Peyer's patch (tissue), 4 donors: ENCODE measurements at regions not wholly inside any gene's neighbourhood (a gene's known extent, or its start where the extent isn't known, plus 50 kb on each side); places are given as distances from the start of the nearest gene placed in this dataset.

Experiments used
- DNase-seq, 3 donors: peaks; one replicate each; pipeline ENCODE4 v3.0.0-alpha.2; 2017 to 2019
- H3K27ac ChIP-seq, 4 donors: fragments of 200-600 bp; sonication (generic); one replicate each; pipeline ENCODE4 v1.5.1; 2016 to 2019
- H3K27me3 ChIP-seq, 2 donors: fragments of 200-600 bp; sonication (generic); one replicate each; pipeline ENCODE4 v1.5.1; 2019
- H3K36me3 ChIP-seq, 3 donors: fragments of 200-600 bp; sonication (generic); one replicate each; pipeline ENCODE4 v1.5.1; 2016 to 2019
- H3K4me1 ChIP-seq, 4 donors: fragments of 200-600 bp; sonication (generic); one replicate each; pipeline ENCODE4 v1.5.1; 2016 to 2019
- H3K4me3 ChIP-seq, 4 donors: fragments of 200-600 bp; sonication (generic); 1 replicate in 3 of 4; 2 replicates in 1 of 4; pipeline ENCODE4 v1.5.1; 2016 to 2019; ENCODE audit warnings: mild to moderate bottlenecking in 1 of 4
- H3K9me3 ChIP-seq, 4 donors: fragments of 200-600 bp; sonication (generic); one replicate each; pipeline ENCODE4 v1.5.1; 2016 to 2019; ENCODE audit warnings: mild to moderate bottlenecking in 1 of 4
- CTCF ChIP-seq, 6 experiments: fragments of 450-650 bp in 4 of 6; fragments of 200-600 bp in 2 of 6; sonication (generic) in 1 of 6; IDR thresholded peaks; one replicate each; pipeline ENCODE4 v1.5.1; 2017 to 2019; ENCODE audit warnings: antibody characterized with exemption in 6 of 6, mild to moderate bottlenecking in 3 of 6, moderate library complexity in 1 of 6
- POLR2A ChIP-seq, 2 donors: fragments of 450-650 bp; IDR thresholded peaks; one replicate each; pipeline ENCODE4 v1.5.1; 2017; ENCODE audit warnings: antibody characterized with exemption in 2 of 2, mild to moderate bottlenecking in 2 of 2, moderate library complexity in 2 of 2

DNA sequence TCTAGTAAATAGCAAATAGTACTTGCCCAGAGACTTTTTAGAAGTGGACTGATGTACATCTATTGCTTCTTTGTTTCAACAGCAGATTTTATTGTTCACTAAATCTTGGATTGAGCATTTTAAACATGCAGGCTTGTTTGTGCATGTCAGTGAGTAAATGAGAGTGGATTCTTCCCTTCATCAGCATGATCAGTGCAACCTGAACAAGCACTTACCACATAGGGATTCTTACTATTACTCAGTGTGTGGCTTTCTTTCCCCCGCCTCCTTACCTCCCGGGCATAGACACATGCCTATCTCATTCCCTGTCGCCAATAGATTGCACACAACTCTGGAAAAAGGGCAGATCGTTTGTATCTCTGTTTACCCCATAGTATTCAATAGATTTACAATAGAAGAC lies 197.5 kb downstream of the C11orf87 start:
- TF ChIP-seq POLR2A (IDR thresholded peaks at IDR 0.05) (no peak), CTCF (IDR thresholded peaks at IDR 0.05) (no peak)
- H3K4me3 ChIP-seq = no peak overlapping the region
- H3K27ac ChIP-seq = no peak overlapping the region
- no peaks in the 10 kb centered on the region for H3K36me3 ChIP-seq
- no peaks in the 10 kb centered on the region for H3K4me1 ChIP-seq
- no peaks in the 10 kb centered on the region for H3K9me3 ChIP-seq
- DNase-seq = no peak
- H3K27me3 ChIP-seq = no peaks in the 10 kb centered on the region

GRCh38 chr11:109629734-109630133 lies 207.7 kb downstream of the C11orf87 start:
- DNase-seq = no peak
- Histone ChIP-seq H3K36me3 (no peaks in the 10 kb centered on the region), H3K9me3 (no peaks in the 10 kb centered on the region), H3K4me1 (no peaks in the 10 kb centered on the region), H3K27me3 (no peaks in the 10 kb centered on the region), H3K4me3 (no peak overlapping the region), H3K27ac (no peak overlapping the region)
- TF ChIP-seq CTCF (IDR thresholded peaks at IDR 0.05) = no peak
- TF ChIP-seq POLR2A (IDR thresholded peaks at IDR 0.05) = no peak

- H3K36me3 ChIP-seq = no peaks in the 10 kb centered on the region
- H3K27me3 ChIP-seq = no peaks in the 10 kb centered on the region
- no peaks in the 10 kb centered on the region for H3K4me1 ChIP-seq
- TF ChIP-seq CTCF (IDR thresholded peaks at IDR 0.05) (no peak), POLR2A (IDR thresholded peaks at IDR 0.05) (no peak)
- H3K4me3 ChIP-seq = no peak overlapping the region
- peaks cover 0 to 3% (median 0%) of the 10 kb centered on the region in 4 donors for H3K9me3 ChIP-seq
- DNase-seq = no peak
- H3K27ac ChIP-seq = no peak overlapping the region
Observed at GRCh38 chr11:109641549-109641948, 219.6 kb downstream of the C11orf87 start.

GRCh38 chr11:109644152-109644551 lies 222.2 kb downstream of the C11orf87 start:
- Histone ChIP-seq H3K36me3 (no peaks in the 10 kb centered on the region), H3K27ac (no peak overlapping the region), H3K27me3 (no peaks in the 10 kb centered on the region), H3K4me1 (no peaks in the 10 kb centered on the region), H3K4me3 (no peak overlapping the region), H3K9me3 (peaks cover 0 to 3% (median 0%) of the 10 kb centered on the region in 4 donors)
- no peak for DNase-seq
- TF ChIP-seq CTCF (IDR thresholded peaks at IDR 0.05) (no peak), POLR2A (IDR thresholded peaks at IDR 0.05) (no peak)

- Histone ChIP-seq H3K4me3 (no peak overlapping the region), H3K27ac (no peak overlapping the region), H3K27me3 (no peaks in the 10 kb centered on the region), H3K4me1 (no peaks in the 10 kb centered on the region), H3K36me3 (no peaks in the 10 kb centered on the region), H3K9me3 (no peaks in the 10 kb centered on the region)
- no peak for TF ChIP-seq POLR2A (IDR thresholded peaks at IDR 0.05)
- TF ChIP-seq CTCF (IDR thresholded peaks at IDR 0.05) = no peak
- no peak for DNase-seq
Observed at GRCh38 chr11:109648804-109649203, 226.8 kb downstream of the C11orf87 start.

GRCh38 chr11:109654091-109654490 lies 232.1 kb downstream of the C11orf87 start:
- Histone ChIP-seq H3K9me3 (no peaks in the 10 kb centered on the region), H3K36me3 (no peaks in the 10 kb centered on the region)
- TF ChIP-seq POLR2A (IDR thresholded peaks at IDR 0.05) = no peak
- TF ChIP-seq CTCF (IDR thresholded peaks at IDR 0.05) = no peak

More at GRCh38 chr11:109654091-109654490, 232.1 kb downstream of the C11orf87 start:
- H3K27me3 ChIP-seq = no peaks in the 10 kb centered on the region
- DNase-seq = no peak
- H3K27ac ChIP-seq = no peak overlapping the region
- no peaks in the 10 kb centered on the region for H3K4me1 ChIP-seq
- H3K4me3 ChIP-seq = no peak overlapping the region
